K562 (cell line): ENCODE measurements at regions not wholly inside any gene's neighbourhood (a gene's known extent, or its start where the extent isn't known, plus 50 kb on each side); places are given as distances from the start of the nearest gene placed in this dataset.
A peak's percentile ranks its signal among the peaks of the same experiment; 100 is the strongest.

ENCODE experiments used
- ATAC-seq: fragments of 200-7000 bp; cut with Tn5 transposase; 3 replicates; pipeline ENCODE4 v1.9.1; 2020; ENCODE audit warnings: moderate library complexity
- BruUV-seq: library from RNA; stranded (reverse); fragments of 400-500 nt; replicated peaks from 2 replicates; lab custom pipeline; 2021; lab: Mats Ljungman, UMichigan
- CTCF ChIA-PET: fragments of 300-600 bp; formaldehyde crosslinking; extraction: SDS; loops from one replicate; lab custom pipeline; 2021; ENCODE audit warnings: low intra/inter-chr PET ratio; lab: Yijun Ruan, JAX
- POLR2A ChIA-PET: fragments of 300-600, 350-650 bp; sonication (Branson Sonifier 250); formaldehyde crosslinking; extraction: SDS; loops from one replicate; lab custom pipeline; 2021; ENCODE audit warnings: antibody characterized with exemption, inconsistent platforms; lab: Yijun Ruan, JAX
- DNase-seq, 4 experiments: peaks; one replicate each; pipeline versions ENCODE4 v3.0.0 to v3.0.0-alpha.2; 2011 to 2018; ENCODE audit warnings: low spot score in 3 of 4, mixed read lengths in 3 of 4; ENCODE audit errors: extremely low read depth in 1 of 4
- FAIRE-seq: peaks from 2 replicates; lab custom pipeline; 2011; peaks lifted over from hg19 to GRCh38; lab: Jason Lieb, UNC
- H2AFZ ChIP-seq: 2 replicates; pipeline ENCODE4 v1.6.0; 2011; ENCODE audit warnings: low read depth, low read length, control low read depth, inconsistent platforms
- H3K27ac ChIP-seq: fragments of 200-600 bp; 3 replicates; pipeline ENCODE4 v1.8.0; 2011; ENCODE audit warnings: low read depth, mild to moderate bottlenecking, control low read depth, inconsistent platforms, low read length, moderate library complexity, mixed read lengths; ENCODE audit errors: extremely low read depth
- H3K27me3 ChIP-seq, 2 experiments: fragments of 300-600 bp in 1 of 2; 2 replicates in 1 of 2; 3 replicates in 1 of 2; pipeline versions ENCODE4 v1.6.0 to v1.8.0; 2011; ENCODE audit warnings: inconsistent platforms in 2 of 2, low read length in 2 of 2, mild to moderate bottlenecking in 1 of 2, mixed read lengths in 1 of 2, moderate library complexity in 1 of 2; ENCODE audit not compliant: control insufficient read depth in 2 of 2, insufficient read depth in 2 of 2
- H3K36me3 ChIP-seq: fragments of 300-600 bp; 3 replicates; pipeline ENCODE4 v1.8.0; 2011; ENCODE audit warnings: mild to moderate bottlenecking, low read length, inconsistent platforms; ENCODE audit not compliant: control insufficient read depth, insufficient read depth
- H3K4me1 ChIP-seq, 2 experiments: fragments of 200-600 bp in 1 of 2; replicated peaks in 1 of 2; 2 replicates in 1 of 2; 3 replicates in 1 of 2; pipeline versions ENCODE4 v1.5.1 to v1.8.0; 2011; ENCODE audit warnings: inconsistent platforms in 2 of 2, low read length in 2 of 2, mild to moderate bottlenecking in 1 of 2, mixed read lengths in 1 of 2, moderate library complexity in 1 of 2; ENCODE audit not compliant: control insufficient read depth in 2 of 2, insufficient read depth in 2 of 2
- H3K4me2 ChIP-seq: 2 replicates; pipeline ENCODE4 v1.6.1; 2011; ENCODE audit warnings: low read length, control low read depth, inconsistent platforms, mixed read lengths; ENCODE audit not compliant: insufficient read depth
- H3K4me3 ChIP-seq: fragments of 200-600 bp; sonication (generic), shearing (Covaris generic); 2 replicates; pipeline ENCODE4 v1.5.1; 2016; ENCODE audit warnings: control low read depth, inconsistent platforms
- H3K79me2 ChIP-seq: fragments of 200-600 bp; 3 replicates; pipeline ENCODE4 v1.8.0; 2011; ENCODE audit warnings: low read length, inconsistent platforms; ENCODE audit not compliant: control insufficient read depth, insufficient read depth
- H3K9ac ChIP-seq, 2 experiments: 2 replicates each; pipeline versions ENCODE4 v1.6.0 to v1.6.1; 2011; ENCODE audit warnings: low read depth in 2 of 2, low read length in 2 of 2, control low read depth in 1 of 2, inconsistent platforms in 1 of 2, mild to moderate bottlenecking in 1 of 2, mixed read lengths in 1 of 2; ENCODE audit not compliant: insufficient read depth in 1 of 2
- H3K9me1 ChIP-seq: one replicate; pipeline ENCODE4 v1.6.0; 2011; ENCODE audit warnings: inconsistent platforms, mild to moderate bottlenecking, low read length, moderate library complexity; ENCODE audit not compliant: control insufficient read depth, insufficient read depth
- H3K9me3 ChIP-seq: replicated peaks from 2 replicates; pipeline ENCODE4 v1.5.1; 2011; ENCODE audit warnings: low read depth, low read length, inconsistent platforms; ENCODE audit not compliant: control insufficient read depth, insufficient read depth
- H4K20me1 ChIP-seq: replicated peaks from 2 replicates; pipeline ENCODE4 v1.6.1; 2011; ENCODE audit warnings: low read length, inconsistent platforms, mixed read lengths; ENCODE audit not compliant: control insufficient read depth, insufficient read depth
- ILF3 ChIP-seq: fragments of 450-650 bp; IDR thresholded peaks from 2 replicates; pipeline ENCODE4 v1.6.1; 2018; ENCODE audit warnings: antibody characterized with exemption, mild to moderate bottlenecking, moderate library complexity, borderline replicate concordance
- MEF2A ChIP-seq: IDR thresholded peaks from 2 replicates; pipeline ENCODE4 v1.6.1; 2011; ENCODE audit warnings: low read depth, mild to moderate bottlenecking, low read length, moderate library complexity; ENCODE audit not compliant: control insufficient read depth
- PRMT5 ChIP-seq: sonication (generic); formaldehyde crosslinking; IDR thresholded peaks from 2 replicates; pipeline ENCODE4 v1.5.0; 2020; ENCODE audit warnings: missing genetic modification reagents
- SRSF3 ChIP-seq: fragments of 200-400 bp; formaldehyde crosslinking; IDR thresholded peaks from 2 replicates; pipeline ENCODE4 v1.6.1; 2016; ENCODE audit warnings: mild to moderate bottlenecking, low read length, moderate library complexity; ENCODE audit not compliant: insufficient read depth
- SRSF9 ChIP-seq: fragments of 200-400 bp; formaldehyde crosslinking; IDR thresholded peaks from 2 replicates; pipeline ENCODE4 v1.6.1; 2017; ENCODE audit warnings: low read depth, low read length, borderline replicate concordance
- STAT5A ChIP-seq: IDR thresholded peaks from 2 replicates; pipeline ENCODE4 v1.6.1; 2012; ENCODE audit warnings: low read length, inconsistent platforms, borderline replicate concordance
- ZNF431 ChIP-seq: sonication (generic); formaldehyde crosslinking; IDR thresholded peaks from 2 replicates; pipeline ENCODE4 v1.8.0; 2022; ENCODE audit warnings: mild to moderate bottlenecking, missing genetic modification reagents
- WGBS: fragments of 100-300 bp; shearing (Covaris generic); methylation state at CpG from one replicate; pipeline ENCODE4 v1.1.6; 2016; ENCODE audit warnings: low coverage, mixed read lengths; ENCODE audit not compliant: insufficient coverage; ENCODE audit errors: missing lambda C conversion rate; 5-methylcytosine and 5-hydroxymethylcytosine counted together
- in situ Hi-C: fragments of 300-500 bp; cut with MboI; formaldehyde crosslinking; loops from 4 replicates; pipeline ENCODE4 v1.15.0; 2018; ENCODE audit warnings: inconsistent platforms, mixed read lengths
- intact Hi-C: fragments of 100-400 bp; cut with micrococcal nuclease; formaldehyde crosslinking; loops from 2 replicates; pipeline ENCODE4 v1.14.2; 2022
- TF ChIP-seq, protein P1 (sequence below), 3 experiments: fragments of 200-800 bp in 1 of 3; sonication (Bioruptor generic) in 1 of 3; sonication (generic) in 1 of 3; formaldehyde crosslinking in 1 of 3; IDR thresholded peaks; 2 replicates each; pipeline versions ENCODE4 v1.6.1 to v1.8.0; 2016 to 2022; ENCODE audit warnings: mild to moderate bottlenecking in 2 of 3, missing compliant biosample characterization in 2 of 3, missing genetic modification characterization in 2 of 3, missing genetic modification reagents in 1 of 3
- TF ChIP-seq, protein P2 (sequence below), 2 experiments: fragments of 450-650 bp; formaldehyde crosslinking in 1 of 2; IDR thresholded peaks; 2 replicates each; pipeline versions ENCODE4 v1.4.0 to v1.6.1; 2014 to 2020; ENCODE audit warnings: mild to moderate bottlenecking in 2 of 2, borderline replicate concordance in 1 of 2, low read depth in 1 of 2
- TF ChIP-seq, protein P3 (sequence below): sonication (generic); formaldehyde crosslinking; IDR thresholded peaks from 2 replicates; pipeline ENCODE4 v1.8.1; 2023; ENCODE audit warnings: mild to moderate bottlenecking, missing genetic modification reagents, moderate library complexity

DNA sequence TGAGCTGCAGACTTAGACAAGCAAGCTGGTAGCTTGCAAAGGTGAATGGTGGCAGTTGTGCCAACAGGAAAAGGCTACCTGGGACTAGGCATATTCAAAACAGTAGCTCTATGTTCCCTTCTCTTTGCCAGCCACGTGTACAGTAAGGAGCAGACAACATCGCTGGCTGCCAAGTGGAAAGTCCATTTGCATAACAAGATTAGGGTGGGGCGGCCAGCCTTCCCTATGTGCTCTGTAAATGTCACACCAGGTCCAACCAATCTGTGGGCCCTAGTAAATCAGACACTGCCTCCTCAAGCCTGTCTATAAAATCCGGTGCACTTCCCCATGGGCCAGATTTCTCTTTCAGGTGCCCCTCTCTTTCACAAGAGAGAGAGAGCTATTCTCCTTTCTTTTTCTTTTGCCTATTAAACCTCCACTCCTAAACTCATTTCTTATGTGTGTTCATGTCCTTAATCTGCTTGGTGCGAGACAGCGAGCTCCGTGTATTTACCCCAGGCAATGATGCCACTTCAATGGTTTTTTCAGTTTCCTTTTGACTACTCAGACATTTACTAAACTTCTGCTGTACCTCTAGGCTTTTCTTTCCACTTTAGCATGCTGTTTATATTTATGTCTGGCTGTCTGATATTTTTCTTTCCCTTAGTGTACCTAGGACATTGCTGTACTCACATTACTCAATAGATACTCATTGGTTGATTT lies 297.4 kb upstream of the GCFC2 start:
- no peak for FAIRE-seq
- Histone ChIP-seq H3K27ac (no peak overlapping the region), H3K27me3 (no peaks in the 10 kb centered on the region), H3K9me1 (no peaks in the 10 kb centered on the region), H3K4me2 (no peak overlapping the region), H3K4me3 (no peak overlapping the region), H3K4me1 (no peaks in the 10 kb centered on the region), H2AFZ (no peak overlapping the region), H3K9ac (no peak overlapping the region), H4K20me1 (no peaks in the 10 kb centered on the region), H3K79me2 (no peaks in the 10 kb centered on the region), H3K36me3 (no peaks in the 10 kb centered on the region), H3K9me3 (no peaks in the 10 kb centered on the region; the same call in 1 of the 2 replicates)
- WGBS = 18% methylated on average over 7 of the region's 7 CpGs
- CTCF ChIA-PET = no interaction called here
- in situ Hi-C loops = no loop called here
- POLR2A ChIA-PET = no interaction called here
- intact Hi-C loops = no loop called here
- DNase-seq = peak in 1 of 4 experiments; percentile 6
- BruUV-seq = no TSS peak
- peak; percentile 51; the same call in 1 of the 3 replicates for ATAC-seq
- TF ChIP-seq SRSF9 = no peak
- no peak for TF ChIP-seq ZNF431 (CRISPR knock-in tag)
- TF ChIP-seq, protein P1, sequence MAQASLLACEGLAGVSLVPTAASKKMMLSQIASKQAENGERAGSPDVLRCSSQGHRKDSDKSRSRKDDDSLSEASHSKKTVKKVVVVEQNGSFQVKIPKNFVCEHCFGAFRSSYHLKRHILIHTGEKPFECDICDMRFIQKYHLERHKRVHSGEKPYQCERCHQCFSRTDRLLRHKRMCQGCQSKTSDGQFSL (CRISPR knock-in tag; IDR thresholded peaks at IDR 0.05) = no peak
- TF ChIP-seq, protein P1 (tag; IDR thresholded peaks at IDR 0.05) = no peak
- TF ChIP-seq STAT5A = no peak
- TF ChIP-seq, protein P2, sequence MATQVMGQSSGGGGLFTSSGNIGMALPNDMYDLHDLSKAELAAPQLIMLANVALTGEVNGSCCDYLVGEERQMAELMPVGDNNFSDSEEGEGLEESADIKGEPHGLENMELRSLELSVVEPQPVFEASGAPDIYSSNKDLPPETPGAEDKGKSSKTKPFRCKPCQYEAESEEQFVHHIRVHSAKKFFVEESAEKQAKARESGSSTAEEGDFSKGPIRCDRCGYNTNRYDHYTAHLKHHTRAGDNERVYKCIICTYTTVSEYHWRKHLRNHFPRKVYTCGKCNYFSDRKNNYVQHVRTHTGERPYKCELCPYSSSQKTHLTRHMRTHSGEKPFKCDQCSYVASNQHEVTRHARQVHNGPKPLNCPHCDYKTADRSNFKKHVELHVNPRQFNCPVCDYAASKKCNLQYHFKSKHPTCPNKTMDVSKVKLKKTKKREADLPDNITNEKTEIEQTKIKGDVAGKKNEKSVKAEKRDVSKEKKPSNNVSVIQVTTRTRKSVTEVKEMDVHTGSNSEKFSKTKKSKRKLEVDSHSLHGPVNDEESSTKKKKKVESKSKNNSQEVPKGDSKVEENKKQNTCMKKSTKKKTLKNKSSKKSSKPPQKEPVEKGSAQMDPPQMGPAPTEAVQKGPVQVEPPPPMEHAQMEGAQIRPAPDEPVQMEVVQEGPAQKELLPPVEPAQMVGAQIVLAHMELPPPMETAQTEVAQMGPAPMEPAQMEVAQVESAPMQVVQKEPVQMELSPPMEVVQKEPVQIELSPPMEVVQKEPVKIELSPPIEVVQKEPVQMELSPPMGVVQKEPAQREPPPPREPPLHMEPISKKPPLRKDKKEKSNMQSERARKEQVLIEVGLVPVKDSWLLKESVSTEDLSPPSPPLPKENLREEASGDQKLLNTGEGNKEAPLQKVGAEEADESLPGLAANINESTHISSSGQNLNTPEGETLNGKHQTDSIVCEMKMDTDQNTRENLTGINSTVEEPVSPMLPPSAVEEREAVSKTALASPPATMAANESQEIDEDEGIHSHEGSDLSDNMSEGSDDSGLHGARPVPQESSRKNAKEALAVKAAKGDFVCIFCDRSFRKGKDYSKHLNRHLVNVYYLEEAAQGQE (IDR thresholded peaks at IDR 0.05; ENCODE audit: borderline replicate concordance) = no peak
- TF ChIP-seq, protein P2 (CRISPR knock-in tag; IDR thresholded peaks at IDR 0.05; ENCODE audit: low read depth) = no peak
- TF ChIP-seq, protein P3, sequence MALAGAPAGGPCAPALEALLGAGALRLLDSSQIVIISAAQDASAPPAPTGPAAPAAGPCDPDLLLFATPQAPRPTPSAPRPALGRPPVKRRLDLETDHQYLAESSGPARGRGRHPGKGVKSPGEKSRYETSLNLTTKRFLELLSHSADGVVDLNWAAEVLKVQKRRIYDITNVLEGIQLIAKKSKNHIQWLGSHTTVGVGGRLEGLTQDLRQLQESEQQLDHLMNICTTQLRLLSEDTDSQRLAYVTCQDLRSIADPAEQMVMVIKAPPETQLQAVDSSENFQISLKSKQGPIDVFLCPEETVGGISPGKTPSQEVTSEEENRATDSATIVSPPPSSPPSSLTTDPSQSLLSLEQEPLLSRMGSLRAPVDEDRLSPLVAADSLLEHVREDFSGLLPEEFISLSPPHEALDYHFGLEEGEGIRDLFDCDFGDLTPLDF (CRISPR knock-in tag) = no peak
- TF ChIP-seq ILF3 = no peak
- no peak for TF ChIP-seq MEF2A
- no peak for TF ChIP-seq PRMT5 (CRISPR knock-in tag)
- TF ChIP-seq SRSF3 = no peak
